Uterus (tissue), 3 donors: ENCODE measurements at regions not wholly inside any gene's neighbourhood (a gene's known extent, or its start where the extent isn't known, plus 50 kb on each side); places are given as distances from the start of the nearest gene placed in this dataset.

Experiments used
- DNase-seq, 2 donors: peaks; one replicate each; pipeline ENCODE4 v3.0.0-alpha.2; 2019 to 2020
- H3K27ac ChIP-seq, 2 donors: fragments of 200-600 bp; sonication (generic); 1 replicate in 1 of 2; 2 replicates in 1 of 2; pipeline ENCODE4 v1.5.1; 2016 to 2018
- H3K27me3 ChIP-seq, 2 donors: fragments of 200-600 bp; sonication (generic); one replicate each; pipeline ENCODE4 v1.5.1; 2018 to 2019; ENCODE audit warnings: control low read depth in 1 of 2
- H3K36me3 ChIP-seq, 2 donors: fragments of 200-600 bp; sonication (generic); one replicate each; pipeline ENCODE4 v1.5.1; 2019; ENCODE audit warnings: control low read depth in 1 of 2
- H3K4me1 ChIP-seq, 2 donors: fragments of 200-600 bp; sonication (generic); one replicate each; pipeline ENCODE4 v1.5.1; 2018 to 2019; ENCODE audit warnings: control low read depth in 1 of 2
- H3K4me3 ChIP-seq, 2 donors: fragments of 200-600 bp; sonication (generic); 1 replicate in 1 of 2; 2 replicates in 1 of 2; pipeline ENCODE4 v1.5.1; 2018 to 2019; ENCODE audit warnings: mild to moderate bottlenecking in 1 of 2
- H3K9me3 ChIP-seq, 2 donors: fragments of 200-600 bp; sonication (generic); one replicate each; pipeline ENCODE4 v1.5.1; 2019; ENCODE audit warnings: control low read depth in 1 of 2
- POLR2A ChIP-seq, 2 donors: fragments of 450-650 bp; IDR thresholded peaks; one replicate each; pipeline ENCODE4 v1.6.1; 2016; ENCODE audit warnings: antibody characterized with exemption in 2 of 2, mild to moderate bottlenecking in 1 of 2, moderate library complexity in 1 of 2
- intact Hi-C: fragments of 100-400 bp; cut with DNase I; formaldehyde crosslinking; loops from one replicate; pipeline ENCODE4 v1.15.1; 2023; ENCODE audit warnings: low total_unique reads
- TF ChIP-seq, protein P1 (sequence below), 4 experiments: fragments of 200-600 bp in 2 of 4; fragments of 450-650 bp in 2 of 4; sonication (generic) in 2 of 4; IDR thresholded peaks; one replicate each; pipeline ENCODE4 v1.5.1; 2016 to 2019; ENCODE audit warnings: antibody characterized with exemption in 4 of 4, mild to moderate bottlenecking in 2 of 4, moderate library complexity in 1 of 4
- donor health status: DM: yes; HTN: yes; CAD: no.

- Histone ChIP-seq H3K9me3 (no peaks in the 10 kb centered on the region), H3K4me1 (no peaks in the 10 kb centered on the region), H3K27ac (no peak overlapping the region), H3K36me3 (no peaks in the 10 kb centered on the region), H3K4me3 (no peak overlapping the region), H3K27me3 (no peaks in the 10 kb centered on the region)
- intact Hi-C loops = no loop called here
- no peak for TF ChIP-seq POLR2A (IDR thresholded peaks at IDR 0.05)
- TF ChIP-seq, protein P1, sequence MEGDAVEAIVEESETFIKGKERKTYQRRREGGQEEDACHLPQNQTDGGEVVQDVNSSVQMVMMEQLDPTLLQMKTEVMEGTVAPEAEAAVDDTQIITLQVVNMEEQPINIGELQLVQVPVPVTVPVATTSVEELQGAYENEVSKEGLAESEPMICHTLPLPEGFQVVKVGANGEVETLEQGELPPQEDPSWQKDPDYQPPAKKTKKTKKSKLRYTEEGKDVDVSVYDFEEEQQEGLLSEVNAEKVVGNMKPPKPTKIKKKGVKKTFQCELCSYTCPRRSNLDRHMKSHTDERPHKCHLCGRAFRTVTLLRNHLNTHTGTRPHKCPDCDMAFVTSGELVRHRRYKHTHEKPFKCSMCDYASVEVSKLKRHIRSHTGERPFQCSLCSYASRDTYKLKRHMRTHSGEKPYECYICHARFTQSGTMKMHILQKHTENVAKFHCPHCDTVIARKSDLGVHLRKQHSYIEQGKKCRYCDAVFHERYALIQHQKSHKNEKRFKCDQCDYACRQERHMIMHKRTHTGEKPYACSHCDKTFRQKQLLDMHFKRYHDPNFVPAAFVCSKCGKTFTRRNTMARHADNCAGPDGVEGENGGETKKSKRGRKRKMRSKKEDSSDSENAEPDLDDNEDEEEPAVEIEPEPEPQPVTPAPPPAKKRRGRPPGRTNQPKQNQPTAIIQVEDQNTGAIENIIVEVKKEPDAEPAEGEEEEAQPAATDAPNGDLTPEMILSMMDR (IDR thresholded peaks at IDR 0.05) = no peak
- DNase-seq = no peak
These were observed 78.3 kb upstream of the NEK6 start for GRCh38 chr9:124179196-124180071.

- no peaks in the 10 kb centered on the region for H3K36me3 ChIP-seq
- H3K27me3 ChIP-seq = no peaks in the 10 kb centered on the region
- intact Hi-C loops = no loop called here
- H3K4me3 ChIP-seq = no peak overlapping the region
- TF ChIP-seq, protein P1 (IDR thresholded peaks at IDR 0.05) = no peak
- no peak for TF ChIP-seq POLR2A (IDR thresholded peaks at IDR 0.05)
- H3K27ac ChIP-seq = no peak overlapping the region
- H3K9me3 ChIP-seq = no peaks in the 10 kb centered on the region
- no peaks in the 10 kb centered on the region for H3K4me1 ChIP-seq
- no peak for DNase-seq
These were observed 77.2 kb upstream of the NEK6 start for GRCh38 chr9:124180557-124180956.

- DNase-seq = no peak
- H3K4me3 ChIP-seq = no peak overlapping the region
- no peak overlapping the region for H3K27ac ChIP-seq
- H3K36me3 ChIP-seq = no peaks in the 10 kb centered on the region
- no peaks in the 10 kb centered on the region for H3K27me3 ChIP-seq
- intact Hi-C loops = no loop called here
- H3K4me1 ChIP-seq = no peaks in the 10 kb centered on the region
- no peaks in the 10 kb centered on the region for H3K9me3 ChIP-seq
- TF ChIP-seq POLR2A (IDR thresholded peaks at IDR 0.05) = no peak
- TF ChIP-seq, protein P1 (IDR thresholded peaks at IDR 0.05) = no peak
These were observed 75.0 kb upstream of the NEK6 start for GRCh38 chr9:124182741-124183140.

DNA sequence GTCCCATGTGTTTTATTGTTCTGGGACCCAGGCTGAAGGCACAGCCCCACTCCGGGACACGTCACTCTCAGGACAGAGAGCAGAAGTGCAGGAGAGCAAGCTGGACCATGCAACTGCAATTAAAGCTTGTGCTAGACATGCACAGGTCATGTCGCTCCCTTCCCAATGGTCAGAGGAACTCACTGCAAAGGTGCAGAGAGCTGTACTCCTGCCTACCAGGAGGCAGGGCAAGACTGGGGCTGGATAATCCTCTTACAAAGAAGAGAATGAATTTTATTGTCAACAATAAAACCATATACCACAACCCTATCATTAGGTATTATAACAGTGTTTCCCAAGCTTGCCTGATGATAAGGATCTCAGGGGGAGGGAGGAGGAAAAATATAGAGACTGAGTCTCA is 74.0 kb upstream of the NEK6 start:
- Histone ChIP-seq H3K27me3 (no peaks in the 10 kb centered on the region), H3K4me3 (no peak overlapping the region), H3K9me3 (no peaks in the 10 kb centered on the region), H3K27ac (no peak overlapping the region), H3K4me1 (no peaks in the 10 kb centered on the region), H3K36me3 (no peaks in the 10 kb centered on the region)
- TF ChIP-seq, protein P1 (IDR thresholded peaks at IDR 0.05) = no peak
- TF ChIP-seq POLR2A (IDR thresholded peaks at IDR 0.05) = no peak
- no peak for DNase-seq
- intact Hi-C loops = no loop called here

GRCh38 chr9:124185413-124185812 is 72.3 kb upstream of the NEK6 start:
- no peaks in the 10 kb centered on the region for H3K4me1 ChIP-seq
- no peaks in the 10 kb centered on the region for H3K36me3 ChIP-seq
- intact Hi-C loops = no loop called here
- H3K4me3 ChIP-seq = no peak overlapping the region
- H3K27ac ChIP-seq = no peak overlapping the region
- H3K9me3 ChIP-seq = no peaks in the 10 kb centered on the region
- TF ChIP-seq, protein P1 (IDR thresholded peaks at IDR 0.05) = no peak
- TF ChIP-seq POLR2A (IDR thresholded peaks at IDR 0.05) = no peak
- no peak for DNase-seq
- no peaks in the 10 kb centered on the region for H3K27me3 ChIP-seq
